PC-3 (cell line): ENCODE measurements at regions not wholly inside any gene's neighbourhood (a gene's known extent, or its start where the extent isn't known, plus 50 kb on each side); places are given as distances from the start of the nearest gene placed in this dataset.

ENCODE experiments used
- EZH2 ChIP-seq: fragments of 300-600 bp; sonication (generic); IDR thresholded peaks from one replicate; pipeline ENCODE4 v1.6.1; 2017; ENCODE audit warnings: antibody characterized with exemption, mild to moderate bottlenecking, low read length; ENCODE audit not compliant: unreplicated experiment
- TF ChIP-seq, protein P1 (sequence below): fragments of 300-600 bp; sonication (generic); conservative IDR thresholded peaks from 2 replicates; pipeline ENCODE4 v1.5.1; 2017; ENCODE audit warnings: antibody characterized with exemption, low read depth, mild to moderate bottlenecking, low read length

DNA sequence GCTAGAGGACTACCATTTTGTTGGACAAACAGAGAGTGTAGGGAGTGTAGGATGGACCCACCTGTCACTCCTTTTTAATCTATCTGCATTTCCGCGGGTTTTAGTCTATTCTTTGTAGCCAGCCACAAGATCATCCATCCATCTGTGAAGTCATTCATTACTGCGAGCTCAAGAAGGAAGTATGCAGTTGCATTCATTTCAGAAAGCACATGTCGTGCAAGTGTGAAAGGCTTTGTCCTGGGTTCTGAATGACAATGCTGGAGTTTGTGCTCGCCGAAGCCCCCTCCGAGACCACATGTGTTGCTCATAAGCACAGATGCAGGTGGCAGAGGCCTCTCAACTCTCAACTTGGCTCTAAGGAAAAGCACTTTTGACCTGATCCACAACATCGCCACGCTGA lies 70.3 kb upstream of the BASP1 start:
- TF ChIP-seq, protein P1, sequence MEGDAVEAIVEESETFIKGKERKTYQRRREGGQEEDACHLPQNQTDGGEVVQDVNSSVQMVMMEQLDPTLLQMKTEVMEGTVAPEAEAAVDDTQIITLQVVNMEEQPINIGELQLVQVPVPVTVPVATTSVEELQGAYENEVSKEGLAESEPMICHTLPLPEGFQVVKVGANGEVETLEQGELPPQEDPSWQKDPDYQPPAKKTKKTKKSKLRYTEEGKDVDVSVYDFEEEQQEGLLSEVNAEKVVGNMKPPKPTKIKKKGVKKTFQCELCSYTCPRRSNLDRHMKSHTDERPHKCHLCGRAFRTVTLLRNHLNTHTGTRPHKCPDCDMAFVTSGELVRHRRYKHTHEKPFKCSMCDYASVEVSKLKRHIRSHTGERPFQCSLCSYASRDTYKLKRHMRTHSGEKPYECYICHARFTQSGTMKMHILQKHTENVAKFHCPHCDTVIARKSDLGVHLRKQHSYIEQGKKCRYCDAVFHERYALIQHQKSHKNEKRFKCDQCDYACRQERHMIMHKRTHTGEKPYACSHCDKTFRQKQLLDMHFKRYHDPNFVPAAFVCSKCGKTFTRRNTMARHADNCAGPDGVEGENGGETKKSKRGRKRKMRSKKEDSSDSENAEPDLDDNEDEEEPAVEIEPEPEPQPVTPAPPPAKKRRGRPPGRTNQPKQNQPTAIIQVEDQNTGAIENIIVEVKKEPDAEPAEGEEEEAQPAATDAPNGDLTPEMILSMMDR = no peak
- no peak for TF ChIP-seq EZH2
